B cell (primary cell): ENCODE measurements at regions not wholly inside any gene's neighbourhood (a gene's known extent, or its start where the extent isn't known, plus 50 kb on each side); places are given as distances from the start of the nearest gene placed in this dataset.

Source experiments
- ATAC-seq: fragments of 200-7000 bp; cut with Tn5 transposase; one replicate; pipeline ENCODE4 v1.10.0; 2021; ENCODE audit warnings: low read depth, mild to moderate bottlenecking, moderate number of reproducible peaks, moderate library complexity
- CTCF ChIA-PET: fragments of 350-600 bp; sonication (Branson Sonifier 250); formaldehyde crosslinking; loops from one replicate; lab custom pipeline; 2021; ENCODE audit warnings: antibody characterized with exemption, inconsistent platforms; lab: Charles Lee
- POLR2A ChIA-PET: fragments of 350-600 bp; sonication (Branson Sonifier 250); formaldehyde crosslinking; loops from one replicate; lab custom pipeline; 2021; ENCODE audit warnings: antibody characterized with exemption; lab: Charles Lee
- DNase-seq: peaks from one replicate; pipeline ENCODE4 v3.0.0; 2013
- H2AFZ ChIP-seq: 2 replicates; pipeline ENCODE4 v1.6.1; 2012; ENCODE audit warnings: mild to moderate bottlenecking, low read depth, low read length; ENCODE audit not compliant: insufficient read depth, poor library complexity, severe bottlenecking
- H3K27ac ChIP-seq, 2 donors: 1 replicate in 1 of 2; 2 replicates in 1 of 2; pipeline ENCODE4 v1.5.1; 2012 to 2013; ENCODE audit warnings: low read length in 2 of 2, mild to moderate bottlenecking in 2 of 2, moderate library complexity in 1 of 2
- H3K27me3 ChIP-seq, 4 experiments: fragments of 200-600 bp in 1 of 4; sonication (generic) in 1 of 4; replicated peaks in 1 of 4; 1 replicate in 2 of 4; 2 replicates in 2 of 4; pipeline versions ENCODE4 v1.6.1 to v1.7.0; 2013 to 2016; ENCODE audit warnings: low read length in 3 of 4, mild to moderate bottlenecking in 2 of 4, mixed read lengths in 1 of 4, moderate library complexity in 1 of 4; ENCODE audit not compliant: insufficient read depth in 4 of 4, control insufficient read depth in 3 of 4; ENCODE audit errors: control extremely low read depth in 1 of 4
- H3K36me3 ChIP-seq, 2 experiments: replicated peaks in 1 of 2; 1 replicate in 1 of 2; 2 replicates in 1 of 2; pipeline versions ENCODE4 v1.6.1 to v1.7.1; 2013; ENCODE audit warnings: low read length in 1 of 2; ENCODE audit not compliant: insufficient read depth in 2 of 2, control insufficient read depth in 1 of 2; ENCODE audit errors: control extremely low read depth in 1 of 2, extremely low read depth in 1 of 2
- H3K4me1 ChIP-seq, 2 donors: fragments of 200-600 bp in 1 of 2; sonication (generic) in 1 of 2; 1 replicate in 1 of 2; 2 replicates in 1 of 2; pipeline versions ENCODE4 v1.5.1 to v1.6.1; 2013 to 2017; ENCODE audit warnings: low read length in 2 of 2; ENCODE audit not compliant: control insufficient read depth in 2 of 2, insufficient read depth in 2 of 2
- H3K4me2 ChIP-seq: replicated peaks from 2 replicates; pipeline ENCODE3; 2012; ENCODE audit warnings: mild to moderate bottlenecking, low read depth, low read length; ENCODE audit not compliant: poor library complexity, severe bottlenecking
- H3K4me3 ChIP-seq, 5 experiments: fragments of 200-600 bp in 1 of 5; sonication (generic) in 1 of 5; 1 replicate in 3 of 5; 2 replicates in 2 of 5; pipeline versions ENCODE4 v1.5.1 to v1.7.0; 2011 to 2016; ENCODE audit warnings: low read length in 4 of 5, mild to moderate bottlenecking in 4 of 5, low read depth in 2 of 5, control low read depth in 1 of 5, moderate library complexity in 1 of 5; ENCODE audit not compliant: insufficient read depth in 1 of 5; ENCODE audit errors: control extremely low read depth in 1 of 5, extremely low read depth in 1 of 5
- H3K79me2 ChIP-seq: fragments of 200-600 bp; sonication (generic); one replicate; pipeline ENCODE4 v1.6.0; 2016; ENCODE audit warnings: low read length; ENCODE audit not compliant: control insufficient read depth, insufficient read depth
- H3K9ac ChIP-seq: fragments of 200-600 bp; sonication (generic); 2 replicates; pipeline ENCODE4 v1.6.1; 2017; ENCODE audit warnings: mild to moderate bottlenecking, low read length, moderate library complexity
- H3K9me3 ChIP-seq, 3 donors: one replicate each; pipeline versions ENCODE4 v1.6.1 to v1.7.1; 2013; ENCODE audit warnings: low read length in 2 of 3; ENCODE audit not compliant: control insufficient read depth in 2 of 3, insufficient read depth in 1 of 3; ENCODE audit errors: control extremely low read depth in 1 of 3
- H4K20me1 ChIP-seq: 2 replicates; pipeline ENCODE4 v1.6.0; 2012; ENCODE audit warnings: mild to moderate bottlenecking, low read length; ENCODE audit not compliant: insufficient read depth, control insufficient read depth, poor library complexity, severe bottlenecking
- H3K27ac Mint-ChIP-seq: one replicate; pipeline ENCODE4 v1.8.0; 2021; ENCODE audit warnings: mixed read lengths
- H3K27me3 Mint-ChIP-seq: one replicate; pipeline ENCODE4 v1.8.0; 2021; ENCODE audit warnings: mixed read lengths
- H3K4me1 Mint-ChIP-seq: one replicate; pipeline ENCODE4 v1.8.0; 2021; ENCODE audit warnings: mixed read lengths
- H3K4me3 Mint-ChIP-seq: one replicate; pipeline ENCODE4 v1.8.0; 2021; ENCODE audit warnings: mixed read lengths
- H3K9me3 Mint-ChIP-seq: one replicate; pipeline ENCODE4 v1.8.0; 2022; ENCODE audit warnings: mixed read lengths; ENCODE audit not compliant: insufficient read depth
- CTCF ChIP-seq: fragments of 200-600 bp; IDR thresholded peaks from one replicate; pipeline ENCODE4 v1.8.0; 2022; ENCODE audit warnings: antibody characterized with exemption, mild to moderate bottlenecking
- EZH2 ChIP-seq: IDR thresholded peaks from 2 replicates; pipeline ENCODE4 v1.6.1; 2012; ENCODE audit warnings: borderline replicate concordance, low read depth, mild to moderate bottlenecking, moderate library complexity, low read length; ENCODE audit not compliant: insufficient read depth, poor library complexity, severe bottlenecking
- WGBS: methylation state at CpG from one replicate; pipeline ENCODE4 v1.1.5; 2013; ENCODE audit warnings: missing lambda C conversion rate; ENCODE audit not compliant: insufficient coverage; 5-methylcytosine and 5-hydroxymethylcytosine counted together
- intact Hi-C: fragments of 100-400 bp; cut with micrococcal nuclease; formaldehyde crosslinking; loops from one replicate; pipeline ENCODE4 v1.10.0; 2022

DNA sequence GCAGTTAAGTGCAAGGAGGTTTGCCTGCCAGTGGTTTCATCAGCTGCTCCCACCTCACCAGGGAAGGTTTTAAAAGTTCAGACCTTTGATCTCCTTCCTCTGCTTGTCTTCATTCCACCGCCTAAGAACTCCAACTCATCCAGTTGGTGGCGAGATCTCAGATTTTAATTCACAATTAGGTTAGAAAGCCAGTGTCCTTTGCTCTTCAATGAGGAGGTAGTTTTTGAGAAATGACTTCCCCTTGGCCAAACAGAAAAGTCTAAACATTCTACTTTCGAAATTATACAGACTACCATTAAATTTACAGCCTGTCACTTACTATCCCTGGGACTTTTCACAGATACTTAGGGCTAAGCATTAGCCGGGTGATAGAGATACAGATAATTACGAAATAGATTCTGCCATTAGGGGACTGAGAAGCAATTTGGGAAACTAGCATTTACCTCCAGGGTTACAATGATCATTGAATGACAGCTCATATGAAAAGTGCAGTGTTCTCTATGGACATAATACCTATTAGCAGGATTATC, 513.4 kb upstream of the GHITM start:
- WGBS, result no CpG with 5 or more reads among the region's 5 CpGs
- CTCF ChIA-PET, result no interaction called here
- H3K9me3 Mint-ChIP-seq, result no peaks in the 10 kb centered on the region

DNA sequence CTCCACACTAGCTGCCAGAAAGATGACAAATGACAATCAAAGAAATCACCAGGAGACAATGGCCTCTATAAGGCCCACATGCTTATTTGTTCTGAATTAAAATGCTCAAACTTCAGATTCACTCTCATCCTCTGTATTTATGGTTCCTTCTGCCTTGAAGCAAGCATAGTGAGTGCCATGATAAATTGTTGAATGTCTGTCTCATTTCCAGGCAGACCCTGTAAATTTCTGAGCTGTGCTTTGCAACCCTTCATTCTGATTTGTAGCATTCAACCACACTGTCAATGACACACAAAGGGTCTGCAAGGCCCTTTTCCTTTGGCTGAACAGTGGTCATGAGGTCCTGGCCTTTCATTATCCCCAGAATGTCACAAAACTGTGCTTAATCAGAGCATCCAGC, 506.6 kb upstream of the GHITM start:
- Histone ChIP-seq H2AFZ (no peak overlapping the region), H3K4me2 (no peak overlapping the region), H3K27me3 (no peaks in the 10 kb centered on the region), H3K27ac (no peak overlapping the region), H3K36me3 (no peaks in the 10 kb centered on the region), H4K20me1 (no peaks in the 10 kb centered on the region), H3K4me1 (no peaks in the 10 kb centered on the region), H3K9ac (no peak overlapping the region), H3K9me3 (no peaks in the 10 kb centered on the region), H3K79me2 (no peaks in the 10 kb centered on the region), H3K4me3 (no peak overlapping the region)
- POLR2A ChIA-PET, result no interaction called here
- intact Hi-C loops, result no loop called here
- no peak for DNase-seq
- Mint-ChIP-seq H3K9me3 (no peaks in the 10 kb centered on the region), H3K27ac (no peak overlapping the region), H3K4me1 (no peaks in the 10 kb centered on the region), H3K4me3 (no peak overlapping the region), H3K27me3 (no peaks in the 10 kb centered on the region)
- CTCF ChIA-PET, result no interaction called here
- TF ChIP-seq CTCF, result no peak
- TF ChIP-seq EZH2, result no peak
- ATAC-seq, result no peak

More for the DNA sequence above, 513.4 kb upstream of the GHITM start:
- Histone ChIP-seq H3K9ac (no peak overlapping the region), H3K27me3 (no peaks in the 10 kb centered on the region), H4K20me1 (no peaks in the 10 kb centered on the region), H3K9me3 (no peaks in the 10 kb centered on the region), H3K4me2 (no peak overlapping the region), H3K79me2 (no peaks in the 10 kb centered on the region), H3K36me3 (no peaks in the 10 kb centered on the region), H3K4me1 (no peaks in the 10 kb centered on the region), H2AFZ (no peak overlapping the region), H3K4me3 (no peak overlapping the region), H3K27ac (no peak overlapping the region)
- POLR2A ChIA-PET, result no interaction called here
- DNase-seq (no peak), ATAC-seq (no peak)
- Mint-ChIP-seq H3K27me3 (no peaks in the 10 kb centered on the region), H3K27ac (no peak overlapping the region), H3K4me1 (no peaks in the 10 kb centered on the region), H3K4me3 (no peak overlapping the region)
- intact Hi-C loops, result no loop called here
- TF ChIP-seq EZH2 (no peak), CTCF (no peak)
